OCI-LY7 (cell line): ENCODE measurements at regions not wholly inside any gene's neighbourhood (a gene's known extent, or its start where the extent isn't known, plus 50 kb on each side); places are given as distances from the start of the nearest gene placed in this dataset.

ENCODE experiments used
- BruUV-seq: library from RNA; stranded (reverse); fragments of 400-500 nt; replicated peaks from 2 replicates; lab custom pipeline; 2021; lab: Mats Ljungman, UMichigan
- CTCF ChIA-PET: fragments of 300-600 bp; sonication (Branson Sonifier 250); formaldehyde crosslinking; loops from one replicate; lab custom pipeline; 2022; ENCODE audit warnings: antibody characterized with exemption; ENCODE audit not compliant: unreplicated experiment; lab: Charles Lee
- POLR2A ChIA-PET: fragments of 300-600 bp; sonication (Branson Sonifier 250); formaldehyde crosslinking; loops from one replicate; lab custom pipeline; 2022; ENCODE audit warnings: antibody characterized with exemption; lab: Charles Lee
- DNase-seq: peaks from one replicate; pipeline ENCODE4 v3.0.0-alpha.2; 2015; ENCODE audit warnings: low spot score
- H2AFZ ChIP-seq: fragments of 200-600 bp; sonication (generic), shearing (Covaris generic); 2 replicates; pipeline ENCODE4 v1.6.1; 2014; ENCODE audit warnings: mild to moderate bottlenecking, antibody characterized with exemption, low read length, moderate library complexity
- H3K27ac ChIP-seq: fragments of 200-600 bp; sonication (generic); 2 replicates; pipeline ENCODE4 v1.5.1; 2014; ENCODE audit warnings: mixed run types, low read depth, mild to moderate bottlenecking, moderate library complexity, low read length, inconsistent platforms; ENCODE audit not compliant: poor library complexity, severe bottlenecking
- H3K36me3 ChIP-seq: fragments of 200-600 bp; sonication (generic); 2 replicates; pipeline ENCODE4 v1.6.1; 2014; ENCODE audit warnings: mild to moderate bottlenecking, antibody characterized with exemption, low read length, moderate library complexity, mixed read lengths; ENCODE audit not compliant: insufficient read depth
- H3K4me1 ChIP-seq: fragments of 200-600 bp; sonication (generic); 2 replicates; pipeline ENCODE4 v1.5.1; 2014; ENCODE audit warnings: mild to moderate bottlenecking, low read length; ENCODE audit not compliant: insufficient read depth, poor library complexity, severe bottlenecking
- H3K4me2 ChIP-seq: fragments of 200-600 bp; sonication (generic); 2 replicates; pipeline ENCODE4 v1.6.1; 2014; ENCODE audit warnings: mild to moderate bottlenecking, low read length
- H3K4me3 ChIP-seq: fragments of 200-600 bp; sonication (generic); 2 replicates; pipeline ENCODE4 v1.5.1; 2014; ENCODE audit warnings: mild to moderate bottlenecking, low read depth, low read length; ENCODE audit not compliant: poor library complexity, severe bottlenecking
- H3K79me2 ChIP-seq: fragments of 200-600 bp; sonication (generic); 2 replicates; pipeline ENCODE4 v1.6.1; 2016; ENCODE audit warnings: low read depth, mild to moderate bottlenecking, low read length, moderate library complexity, mixed read lengths; ENCODE audit not compliant: insufficient read depth
- H3K9me2 ChIP-seq: fragments of 200-600 bp; sonication (generic); 2 replicates; pipeline ENCODE4 v1.6.1; 2016; ENCODE audit warnings: mild to moderate bottlenecking, low read length, mixed read lengths; ENCODE audit not compliant: insufficient read depth
- H3K9me3 ChIP-seq: fragments of 200-600 bp; sonication (generic); 2 replicates; pipeline ENCODE4 v1.6.1; 2014; ENCODE audit warnings: mild to moderate bottlenecking, mixed run types, low read length, mixed read lengths
- H4K20me1 ChIP-seq: fragments of 200-600 bp; sonication (generic); 2 replicates; pipeline ENCODE4 v1.6.1; 2014; ENCODE audit warnings: mild to moderate bottlenecking, antibody characterized with exemption, low read length, moderate library complexity, mixed read lengths; ENCODE audit not compliant: insufficient read depth
- EZH2phosphoT487 ChIP-seq: fragments of 200-600 bp; sonication (generic); IDR thresholded peaks from 2 replicates; pipeline ENCODE4 v1.6.1; 2018; ENCODE audit warnings: low read depth, borderline replicate concordance, mild to moderate bottlenecking, mixed run types, antibody characterized with exemption, low read length, moderate library complexity, mixed read lengths
- intact Hi-C: fragments of 100-400 bp; cut with micrococcal nuclease; formaldehyde crosslinking; loops from one replicate; pipeline ENCODE4 v1.10.0; 2022; ENCODE audit not compliant: unreplicated experiment
- TF ChIP-seq, protein P1 (sequence below): fragments of 200-600 bp; sonication (generic); conservative IDR thresholded peaks from 2 replicates; pipeline ENCODE4 v1.5.1; 2014; ENCODE audit warnings: mild to moderate bottlenecking, antibody characterized with exemption, low read length, moderate library complexity, mixed read lengths

GRCh38 chr2:368386-368785 lies 80.5 kb upstream of the ALKAL2 start:
- Histone ChIP-seq H3K4me1 (no peaks in the 10 kb centered on the region), H3K27ac (no peak overlapping the region), H3K4me2 (no peak overlapping the region), H3K9me2 (no peaks in the 10 kb centered on the region), H3K36me3 (no peaks in the 10 kb centered on the region), H4K20me1 (no peaks in the 10 kb centered on the region), H3K4me3 (no peak overlapping the region), H3K79me2 (no peaks in the 10 kb centered on the region), H3K9me3 (no peaks in the 10 kb centered on the region), H2AFZ (no peak overlapping the region)
- POLR2A ChIA-PET = no interaction called here
- no peak for DNase-seq
- intact Hi-C loops = no loop called here
- TF ChIP-seq, protein P1, sequence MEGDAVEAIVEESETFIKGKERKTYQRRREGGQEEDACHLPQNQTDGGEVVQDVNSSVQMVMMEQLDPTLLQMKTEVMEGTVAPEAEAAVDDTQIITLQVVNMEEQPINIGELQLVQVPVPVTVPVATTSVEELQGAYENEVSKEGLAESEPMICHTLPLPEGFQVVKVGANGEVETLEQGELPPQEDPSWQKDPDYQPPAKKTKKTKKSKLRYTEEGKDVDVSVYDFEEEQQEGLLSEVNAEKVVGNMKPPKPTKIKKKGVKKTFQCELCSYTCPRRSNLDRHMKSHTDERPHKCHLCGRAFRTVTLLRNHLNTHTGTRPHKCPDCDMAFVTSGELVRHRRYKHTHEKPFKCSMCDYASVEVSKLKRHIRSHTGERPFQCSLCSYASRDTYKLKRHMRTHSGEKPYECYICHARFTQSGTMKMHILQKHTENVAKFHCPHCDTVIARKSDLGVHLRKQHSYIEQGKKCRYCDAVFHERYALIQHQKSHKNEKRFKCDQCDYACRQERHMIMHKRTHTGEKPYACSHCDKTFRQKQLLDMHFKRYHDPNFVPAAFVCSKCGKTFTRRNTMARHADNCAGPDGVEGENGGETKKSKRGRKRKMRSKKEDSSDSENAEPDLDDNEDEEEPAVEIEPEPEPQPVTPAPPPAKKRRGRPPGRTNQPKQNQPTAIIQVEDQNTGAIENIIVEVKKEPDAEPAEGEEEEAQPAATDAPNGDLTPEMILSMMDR = no peak
- TF ChIP-seq EZH2phosphoT487 = no peak
- CTCF ChIA-PET = no interaction called here
- no TSS peak for BruUV-seq

- intact Hi-C loops = no loop called here
- H3K27ac ChIP-seq = no peak overlapping the region
- H3K79me2 ChIP-seq = no peaks in the 10 kb centered on the region
- H3K4me1 ChIP-seq = no peaks in the 10 kb centered on the region
- ChIA-PET POLR2A (no interaction called here), CTCF (no interaction called here)
- no peak overlapping the region for H2AFZ ChIP-seq
- no peaks in the 10 kb centered on the region for H3K9me2 ChIP-seq
- TF ChIP-seq EZH2phosphoT487 = no peak
- TF ChIP-seq, protein P1 = no peak
- no peak overlapping the region for H3K4me2 ChIP-seq
- H3K4me3 ChIP-seq = no peak overlapping the region
- DNase-seq = no peak
- BruUV-seq = no TSS peak
- H3K9me3 ChIP-seq = no peaks in the 10 kb centered on the region
- no peaks in the 10 kb centered on the region for H3K36me3 ChIP-seq
- H4K20me1 ChIP-seq = no peaks in the 10 kb centered on the region
Measured at GRCh38 chr2:367246-367645, 79.4 kb upstream of the ALKAL2 start.

GRCh38 chr2:366706-367105 lies 78.8 kb upstream of the ALKAL2 start:
- BruUV-seq = no TSS peak
- Histone ChIP-seq H4K20me1 (no peaks in the 10 kb centered on the region), H3K4me2 (no peak overlapping the region), H3K9me3 (no peaks in the 10 kb centered on the region), H3K4me1 (no peaks in the 10 kb centered on the region), H3K36me3 (no peaks in the 10 kb centered on the region), H3K27ac (no peak overlapping the region), H3K4me3 (no peak overlapping the region), H3K9me2 (no peaks in the 10 kb centered on the region), H3K79me2 (no peaks in the 10 kb centered on the region), H2AFZ (no peak overlapping the region)
- POLR2A ChIA-PET = no interaction called here
- CTCF ChIA-PET = no interaction called here
- TF ChIP-seq, protein P1 = no peak
- no peak for TF ChIP-seq EZH2phosphoT487
- intact Hi-C loops = no loop called here
- DNase-seq = no peak
